ENCODE measurements at regions not wholly inside any gene's neighbourhood (a gene's known extent, or its start where the extent isn't known, plus 50 kb on each side); places are given as distances from the start of the nearest gene placed in this dataset.

DNA sequence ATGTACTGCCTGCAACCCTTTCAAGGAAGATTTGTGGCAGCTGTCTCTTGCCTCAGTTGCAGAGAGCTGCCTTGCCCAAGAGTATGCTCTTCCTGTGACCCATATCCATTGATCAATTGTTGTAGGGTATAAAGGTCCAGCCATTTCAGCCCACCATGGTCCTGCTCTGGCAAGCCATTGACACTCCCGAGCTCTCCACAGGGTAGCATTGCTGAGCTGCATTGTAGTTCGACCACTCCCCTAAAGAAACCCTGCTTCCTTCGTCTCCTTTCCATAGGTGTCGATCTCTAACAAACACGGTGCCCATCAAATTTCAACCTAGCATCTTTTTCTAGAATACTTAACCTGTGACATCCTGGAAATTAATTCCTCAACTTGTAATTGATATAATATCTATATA is 104.9 kb upstream of the NDUFV2 start:
- TF ChIP-seq, protein P1, sequence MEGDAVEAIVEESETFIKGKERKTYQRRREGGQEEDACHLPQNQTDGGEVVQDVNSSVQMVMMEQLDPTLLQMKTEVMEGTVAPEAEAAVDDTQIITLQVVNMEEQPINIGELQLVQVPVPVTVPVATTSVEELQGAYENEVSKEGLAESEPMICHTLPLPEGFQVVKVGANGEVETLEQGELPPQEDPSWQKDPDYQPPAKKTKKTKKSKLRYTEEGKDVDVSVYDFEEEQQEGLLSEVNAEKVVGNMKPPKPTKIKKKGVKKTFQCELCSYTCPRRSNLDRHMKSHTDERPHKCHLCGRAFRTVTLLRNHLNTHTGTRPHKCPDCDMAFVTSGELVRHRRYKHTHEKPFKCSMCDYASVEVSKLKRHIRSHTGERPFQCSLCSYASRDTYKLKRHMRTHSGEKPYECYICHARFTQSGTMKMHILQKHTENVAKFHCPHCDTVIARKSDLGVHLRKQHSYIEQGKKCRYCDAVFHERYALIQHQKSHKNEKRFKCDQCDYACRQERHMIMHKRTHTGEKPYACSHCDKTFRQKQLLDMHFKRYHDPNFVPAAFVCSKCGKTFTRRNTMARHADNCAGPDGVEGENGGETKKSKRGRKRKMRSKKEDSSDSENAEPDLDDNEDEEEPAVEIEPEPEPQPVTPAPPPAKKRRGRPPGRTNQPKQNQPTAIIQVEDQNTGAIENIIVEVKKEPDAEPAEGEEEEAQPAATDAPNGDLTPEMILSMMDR (IDR thresholded peaks at IDR 0.05; ENCODE audit: insufficient read depth, low read depth, low read length) = no peak
- TF ChIP-seq EZH2 (IDR thresholded peaks at IDR 0.05; ENCODE audit: insufficient read depth, low read length) = no peak
